H9 (cell line): ENCODE measurements at regions not wholly inside any gene's neighbourhood (a gene's known extent, or its start where the extent isn't known, plus 50 kb on each side); places are given as distances from the start of the nearest gene placed in this dataset.

Experiments used
- DNase-seq: peaks from one replicate; pipeline ENCODE4 v3.0.0-alpha.2; 2017
- H2AFZ ChIP-seq: one replicate; pipeline ENCODE4 v1.6.1; 2013; ENCODE audit warnings: mild to moderate bottlenecking, low read length, control low read depth, moderate library complexity
- H2AK5ac ChIP-seq: 2 replicates; pipeline ENCODE4 v1.6.1; 2013; ENCODE audit warnings: low read length, control low read depth, mixed read lengths; ENCODE audit not compliant: insufficient read length
- H2BK120ac ChIP-seq: one replicate; pipeline ENCODE4 v1.6.1; 2013; ENCODE audit warnings: low read depth, mild to moderate bottlenecking, low read length, control low read depth, inconsistent platforms; ENCODE audit not compliant: poor library complexity, severe bottlenecking
- H2BK12ac ChIP-seq: 2 replicates; pipeline ENCODE4 v1.6.1; 2013; ENCODE audit warnings: low read length, control low read depth, mixed read lengths, low read depth; ENCODE audit not compliant: insufficient read length
- H2BK15ac ChIP-seq: 2 replicates; pipeline ENCODE4 v1.6.1; 2013; ENCODE audit warnings: low read depth, low read length, control low read depth
- H2BK20ac ChIP-seq: one replicate; pipeline ENCODE4 v1.6.1; 2013; ENCODE audit warnings: low read depth, mild to moderate bottlenecking, low read length, control low read depth, inconsistent platforms; ENCODE audit not compliant: poor library complexity, severe bottlenecking
- H2BK5ac ChIP-seq: 2 replicates; pipeline ENCODE4 v1.6.1; 2013; ENCODE audit warnings: low read length, control low read depth, mixed read lengths; ENCODE audit not compliant: insufficient read length
- H3K14ac ChIP-seq: 2 replicates; pipeline ENCODE4 v1.6.1; 2013; ENCODE audit warnings: low read length, control low read depth; ENCODE audit not compliant: insufficient read depth
- H3K18ac ChIP-seq: 2 replicates; pipeline ENCODE4 v1.6.1; 2013; ENCODE audit warnings: low read depth, mild to moderate bottlenecking, mixed read lengths, low read length, control low read depth; ENCODE audit not compliant: insufficient read length
- H3K23ac ChIP-seq: 2 replicates; pipeline ENCODE4 v1.6.1; 2013; ENCODE audit warnings: low read length, control low read depth, mixed read lengths, low read depth; ENCODE audit not compliant: insufficient read length
- H3K23me2 ChIP-seq: 2 replicates; pipeline ENCODE4 v1.6.1; 2013; ENCODE audit warnings: low read depth, mild to moderate bottlenecking, mixed read lengths, low read length, control low read depth; ENCODE audit not compliant: insufficient read length, poor library complexity, severe bottlenecking
- H3K27ac ChIP-seq: 2 replicates; pipeline ENCODE4 v1.5.1; 2013; ENCODE audit warnings: low read length, control low read depth, mixed read lengths, low read depth; ENCODE audit not compliant: insufficient read length
- H3K27me3 ChIP-seq: 2 replicates; pipeline ENCODE4 v1.6.1; 2013; ENCODE audit warnings: low read length, control low read depth, inconsistent platforms; ENCODE audit not compliant: insufficient read depth
- H3K4ac ChIP-seq: 2 replicates; pipeline ENCODE4 v1.6.1; 2013; ENCODE audit warnings: low read depth, mild to moderate bottlenecking, control low read depth, inconsistent platforms, low read length, moderate library complexity
- H3K4me1 ChIP-seq: 2 replicates; pipeline ENCODE4 v1.6.1; 2013; ENCODE audit warnings: low read length, control low read depth, inconsistent platforms; ENCODE audit not compliant: insufficient read depth
- H3K4me2 ChIP-seq: 2 replicates; pipeline ENCODE4 v1.6.1; 2013; ENCODE audit warnings: low read length, control low read depth, mixed read lengths; ENCODE audit not compliant: insufficient read length, insufficient read depth
- H3K56ac ChIP-seq: 2 replicates; pipeline ENCODE4 v1.6.1; 2013; ENCODE audit warnings: low read depth, mild to moderate bottlenecking, mixed read lengths, low read length, control low read depth; ENCODE audit not compliant: insufficient read length
- H3K79me1 ChIP-seq: 2 replicates; pipeline ENCODE4 v1.6.1; 2013; ENCODE audit warnings: low read depth, mild to moderate bottlenecking, moderate library complexity, low read length, control low read depth, inconsistent platforms; ENCODE audit not compliant: insufficient read depth, poor library complexity, severe bottlenecking
- H3K79me2 ChIP-seq: 2 replicates; pipeline ENCODE4 v1.6.1; 2013; ENCODE audit warnings: low read length, control low read depth, inconsistent platforms; ENCODE audit not compliant: insufficient read depth
- H3K9ac ChIP-seq: 2 replicates; pipeline ENCODE4 v1.6.1; 2013; ENCODE audit warnings: low read length, control low read depth, mixed read lengths; ENCODE audit not compliant: insufficient read length; ENCODE audit errors: extremely low read depth
- H3K9me3 ChIP-seq: one replicate; pipeline ENCODE4 v1.6.1; 2013; ENCODE audit warnings: low read depth, low read length, inconsistent platforms; ENCODE audit not compliant: control insufficient read depth
- H3T11ph ChIP-seq: one replicate; pipeline ENCODE4 v1.6.1; 2013; ENCODE audit warnings: mild to moderate bottlenecking, low read length, control low read depth, inconsistent platforms
- H4K20me1 ChIP-seq: one replicate; pipeline ENCODE4 v1.6.1; 2013; ENCODE audit not compliant: control insufficient read depth, insufficient read length, insufficient read depth
- H4K5ac ChIP-seq: 2 replicates; pipeline ENCODE4 v1.6.1; 2013; ENCODE audit warnings: low read depth, mild to moderate bottlenecking, mixed read lengths, low read length, control low read depth; ENCODE audit not compliant: insufficient read length
- H4K8ac ChIP-seq: replicated peaks from 2 replicates; pipeline ENCODE4 v1.6.1; 2013; ENCODE audit warnings: low read length, control low read depth, mixed read lengths, low read depth; ENCODE audit not compliant: insufficient read length
- H4K91ac ChIP-seq: 2 replicates; pipeline ENCODE4 v1.6.1; 2013; ENCODE audit warnings: low read depth, mild to moderate bottlenecking, moderate library complexity, mixed read lengths, low read length, control low read depth; ENCODE audit not compliant: insufficient read length
- H3K27ac Mint-ChIP-seq, 3 experiments: 2 replicates in 2 of 3; 3 replicates in 1 of 3; pipeline ENCODE4 v1.8.0; 2020 to 2021; ENCODE audit warnings: mixed read lengths in 3 of 3, mild to moderate bottlenecking in 1 of 3, moderate library complexity in 1 of 3
- H3K27me3 Mint-ChIP-seq: 2 replicates; pipeline ENCODE4 v1.8.0; 2021; ENCODE audit warnings: low read depth, mild to moderate bottlenecking, moderate library complexity, mixed read lengths
- H3K36me3 Mint-ChIP-seq, 3 experiments: 2 replicates in 2 of 3; 3 replicates in 1 of 3; pipeline ENCODE4 v1.8.0; 2020 to 2021; ENCODE audit warnings: low read depth in 3 of 3, mixed read lengths in 3 of 3; ENCODE audit not compliant: insufficient read depth in 1 of 3
- H3K4me1 Mint-ChIP-seq, 2 experiments: 2 replicates each; pipeline ENCODE4 v1.8.0; 2020; ENCODE audit warnings: mixed read lengths in 2 of 2
- H3K4me3 Mint-ChIP-seq, 2 experiments: 2 replicates in 1 of 2; 3 replicates in 1 of 2; pipeline ENCODE4 v1.8.0; 2020 to 2021; ENCODE audit warnings: mild to moderate bottlenecking in 2 of 2, mixed read lengths in 2 of 2, moderate library complexity in 1 of 2
- H3K9me3 Mint-ChIP-seq, 2 experiments: 2 replicates in 1 of 2; 3 replicates in 1 of 2; pipeline ENCODE4 v1.8.0; 2020; ENCODE audit warnings: mild to moderate bottlenecking in 2 of 2, mixed read lengths in 2 of 2, moderate library complexity in 1 of 2
- WGBS: extraction: QIAGEN DNeasy Blood & Tissue Kit; methylation state at CpG from one replicate; pipeline ENCODE4 v1.1.7; 2013; ENCODE audit warnings: missing lambda C conversion rate, low lambda C conversion rate, mixed read lengths; ENCODE audit not compliant: insufficient read length; ENCODE audit errors: extremely low coverage; 5-methylcytosine and 5-hydroxymethylcytosine counted together
- TF ChIP-seq, protein P1 (sequence below): fragments of 200-600 bp; sonication (generic); conservative IDR thresholded peaks from 3 replicates; pipeline ENCODE4 v1.8.0; 2021; ENCODE audit warnings: antibody characterized with exemption, mild to moderate bottlenecking

DNA sequence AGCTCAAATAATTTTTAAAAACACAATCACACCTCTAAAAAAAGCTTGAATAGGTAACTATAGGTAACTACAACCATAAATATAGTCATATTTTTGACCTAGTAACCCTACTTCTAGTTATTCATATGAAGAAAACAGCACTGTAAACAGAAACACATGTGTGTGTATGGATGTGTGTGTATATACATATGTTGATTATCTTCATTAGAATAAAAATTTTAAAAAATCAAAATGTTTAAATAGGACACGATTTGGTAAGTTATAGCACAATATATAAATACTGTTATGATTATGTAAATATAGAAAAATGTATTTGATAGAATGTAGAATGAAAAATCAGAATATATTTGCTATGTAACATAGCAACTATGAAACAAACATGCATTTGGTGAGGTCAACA, 258.1 kb upstream of the GK2 start:
- Mint-ChIP-seq H3K36me3 (peaks cover 2 to 14% (median 8%) of the 10 kb centered on the region in 3 experiments; a peak in 4 of 7 replicates), H3K9me3 (peaks cover 18 to 19% of the 10 kb centered on the region in 2 experiments; a peak in 4 of 5 replicates), H3K27ac (no peak overlapping the region), H3K4me1 (no peaks in the 10 kb centered on the region), H3K27me3 (no peaks in the 10 kb centered on the region), H3K4me3 (no peak overlapping the region)
- WGBS, result no CpG with 5 or more reads among the region's 1 CpG
- Histone ChIP-seq H3K27me3 (no peaks in the 10 kb centered on the region), H3K4me2 (no peak overlapping the region), H3K79me1 (no peaks in the 10 kb centered on the region), H3K18ac (no peak overlapping the region), H3T11ph (no peak overlapping the region), H2BK15ac (no peak overlapping the region), H3K4ac (no peak overlapping the region), H3K9ac (no peak overlapping the region), H2BK120ac (no peak overlapping the region), H3K4me1 (no peaks in the 10 kb centered on the region), H2AK5ac (no peak overlapping the region), H4K20me1 (no peaks in the 10 kb centered on the region), H3K56ac (no peak overlapping the region), H2BK5ac (no peak overlapping the region), H3K14ac (no peak overlapping the region), H2BK12ac (no peak overlapping the region), H3K27ac (no peak overlapping the region), H2BK20ac (no peak overlapping the region), H3K23ac (no peak overlapping the region), H4K91ac (no peak overlapping the region), H3K23me2 (no peaks in the 10 kb centered on the region), H2AFZ (no peak overlapping the region), H4K5ac (no peak overlapping the region), H3K79me2 (no peaks in the 10 kb centered on the region), H4K8ac (no peak overlapping the region), H3K9me3 (no peaks in the 10 kb centered on the region)
- TF ChIP-seq, protein P1, sequence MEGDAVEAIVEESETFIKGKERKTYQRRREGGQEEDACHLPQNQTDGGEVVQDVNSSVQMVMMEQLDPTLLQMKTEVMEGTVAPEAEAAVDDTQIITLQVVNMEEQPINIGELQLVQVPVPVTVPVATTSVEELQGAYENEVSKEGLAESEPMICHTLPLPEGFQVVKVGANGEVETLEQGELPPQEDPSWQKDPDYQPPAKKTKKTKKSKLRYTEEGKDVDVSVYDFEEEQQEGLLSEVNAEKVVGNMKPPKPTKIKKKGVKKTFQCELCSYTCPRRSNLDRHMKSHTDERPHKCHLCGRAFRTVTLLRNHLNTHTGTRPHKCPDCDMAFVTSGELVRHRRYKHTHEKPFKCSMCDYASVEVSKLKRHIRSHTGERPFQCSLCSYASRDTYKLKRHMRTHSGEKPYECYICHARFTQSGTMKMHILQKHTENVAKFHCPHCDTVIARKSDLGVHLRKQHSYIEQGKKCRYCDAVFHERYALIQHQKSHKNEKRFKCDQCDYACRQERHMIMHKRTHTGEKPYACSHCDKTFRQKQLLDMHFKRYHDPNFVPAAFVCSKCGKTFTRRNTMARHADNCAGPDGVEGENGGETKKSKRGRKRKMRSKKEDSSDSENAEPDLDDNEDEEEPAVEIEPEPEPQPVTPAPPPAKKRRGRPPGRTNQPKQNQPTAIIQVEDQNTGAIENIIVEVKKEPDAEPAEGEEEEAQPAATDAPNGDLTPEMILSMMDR, result no peak
- DNase-seq, result no peak
